Fibroblast of lung (primary cell): ENCODE measurements at regions not wholly inside any gene's neighbourhood (a gene's known extent, or its start where the extent isn't known, plus 50 kb on each side); places are given as distances from the start of the nearest gene placed in this dataset.

ENCODE experiments used
- EZH2 ChIP-seq: IDR thresholded peaks from 2 replicates; pipeline ENCODE4 v1.5.1; 2012; ENCODE audit warnings: low read length, control low read depth, mild to moderate bottlenecking; ENCODE audit errors: missing control alignments
- TF ChIP-seq, protein P1 (sequence below), 2 donors: IDR thresholded peaks in 1 of 2; conservative IDR thresholded peaks in 1 of 2; 1 replicate in 1 of 2; 2 replicates in 1 of 2; pipeline ENCODE4 v1.5.1; 2011 to 2012; ENCODE audit warnings: low read length in 2 of 2, control low read depth in 1 of 2, inconsistent platforms in 1 of 2, low read depth in 1 of 2, mild to moderate bottlenecking in 1 of 2

- TF ChIP-seq, protein P1, sequence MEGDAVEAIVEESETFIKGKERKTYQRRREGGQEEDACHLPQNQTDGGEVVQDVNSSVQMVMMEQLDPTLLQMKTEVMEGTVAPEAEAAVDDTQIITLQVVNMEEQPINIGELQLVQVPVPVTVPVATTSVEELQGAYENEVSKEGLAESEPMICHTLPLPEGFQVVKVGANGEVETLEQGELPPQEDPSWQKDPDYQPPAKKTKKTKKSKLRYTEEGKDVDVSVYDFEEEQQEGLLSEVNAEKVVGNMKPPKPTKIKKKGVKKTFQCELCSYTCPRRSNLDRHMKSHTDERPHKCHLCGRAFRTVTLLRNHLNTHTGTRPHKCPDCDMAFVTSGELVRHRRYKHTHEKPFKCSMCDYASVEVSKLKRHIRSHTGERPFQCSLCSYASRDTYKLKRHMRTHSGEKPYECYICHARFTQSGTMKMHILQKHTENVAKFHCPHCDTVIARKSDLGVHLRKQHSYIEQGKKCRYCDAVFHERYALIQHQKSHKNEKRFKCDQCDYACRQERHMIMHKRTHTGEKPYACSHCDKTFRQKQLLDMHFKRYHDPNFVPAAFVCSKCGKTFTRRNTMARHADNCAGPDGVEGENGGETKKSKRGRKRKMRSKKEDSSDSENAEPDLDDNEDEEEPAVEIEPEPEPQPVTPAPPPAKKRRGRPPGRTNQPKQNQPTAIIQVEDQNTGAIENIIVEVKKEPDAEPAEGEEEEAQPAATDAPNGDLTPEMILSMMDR (conservative IDR thresholded peaks at IDR 0.05 in 1 of 2, IDR thresholded peaks at IDR 0.05 in 1 of 2; ENCODE audit: low read depth in 1 of 2, low read length in 2 of 2) = no peak
- no peak for TF ChIP-seq EZH2
These were observed 122.0 kb upstream of the STMND1 start for GRCh38 chr6:16979677-16980370.
